ENCODE measurements at regions not wholly inside any gene's neighbourhood (a gene's known extent, or its start where the extent isn't known, plus 50 kb on each side); places are given as distances from the start of the nearest gene placed in this dataset.

GRCh38 chrX:122196343-122196742 is 987.7 kb upstream of the GRIA3 start:
- ATAC-seq (ENCODE audit: insufficient number of reproducible peaks, low FRiP score, low read depth) (no peak), DNase-seq (ENCODE audit: low spot score) (no peak)
- TF ChIP-seq CTCF (IDR thresholded peaks at IDR 0.05): no peak
- no peak overlapping the region for H3K4me3 ChIP-seq
- H3K36me3 ChIP-seq: no peaks in the 10 kb centered on the region
- no peaks in the 10 kb centered on the region for H3K4me1 ChIP-seq (ENCODE audit: control insufficient read depth in 1 of 2, low read depth in 2 of 2)
- H3K27ac ChIP-seq: no peak overlapping the region
- no peaks in the 10 kb centered on the region for H3K27me3 ChIP-seq (replicated peaks; ENCODE audit: insufficient read depth)
- no peaks in the 10 kb centered on the region for H3K9me3 ChIP-seq

- ATAC-seq (ENCODE audit: insufficient number of reproducible peaks, low FRiP score, low read depth) (no peak), DNase-seq (ENCODE audit: low spot score) (no peak)
- H3K27me3 ChIP-seq (replicated peaks; ENCODE audit: insufficient read depth): no peaks in the 10 kb centered on the region
- H3K4me1 ChIP-seq (ENCODE audit: control insufficient read depth in 1 of 2, low read depth in 2 of 2): no peaks in the 10 kb centered on the region
- H3K27ac ChIP-seq: no peak overlapping the region
- no peak for TF ChIP-seq CTCF (IDR thresholded peaks at IDR 0.05)
- H3K9me3 ChIP-seq: no peaks in the 10 kb centered on the region
- no peak overlapping the region for H3K4me3 ChIP-seq
- H3K36me3 ChIP-seq: no peaks in the 10 kb centered on the region
These were observed 980.7 kb upstream of the GRIA3 start for GRCh38 chrX:122203399-122203798.

GRCh38 chrX:122218666-122219065 is 965.4 kb upstream of the GRIA3 start:
- Histone ChIP-seq H3K4me1 (ENCODE audit: control insufficient read depth in 1 of 2, low read depth in 2 of 2) (no peaks in the 10 kb centered on the region), H3K9me3 (no peaks in the 10 kb centered on the region), H3K27ac (no peak overlapping the region), H3K4me3 (no peak overlapping the region), H3K36me3 (no peaks in the 10 kb centered on the region), H3K27me3 (replicated peaks; ENCODE audit: insufficient read depth) (no peaks in the 10 kb centered on the region)
- ATAC-seq (ENCODE audit: insufficient number of reproducible peaks, low FRiP score, low read depth): no peak
- DNase-seq (ENCODE audit: low spot score): no peak
- TF ChIP-seq CTCF (IDR thresholded peaks at IDR 0.05): no peak

- Histone ChIP-seq H3K27me3 (replicated peaks; ENCODE audit: insufficient read depth) (no peaks in the 10 kb centered on the region), H3K36me3 (no peaks in the 10 kb centered on the region), H3K27ac (no peak overlapping the region), H3K4me1 (ENCODE audit: control insufficient read depth in 1 of 2, low read depth in 2 of 2) (no peaks in the 10 kb centered on the region), H3K9me3 (no peaks in the 10 kb centered on the region), H3K4me3 (no peak overlapping the region)
- DNase-seq (ENCODE audit: low spot score): no peak
- TF ChIP-seq CTCF (IDR thresholded peaks at IDR 0.05): no peak
- no peak for ATAC-seq (ENCODE audit: insufficient number of reproducible peaks, low FRiP score, low read depth)
These were observed 964.9 kb upstream of the GRIA3 start for GRCh38 chrX:122219226-122219625.

- H3K4me3 ChIP-seq: no peak overlapping the region
- H3K4me1 ChIP-seq (ENCODE audit: control insufficient read depth in 1 of 2, low read depth in 2 of 2): no peaks in the 10 kb centered on the region
- H3K27me3 ChIP-seq (replicated peaks; ENCODE audit: insufficient read depth): no peaks in the 10 kb centered on the region
- no peaks in the 10 kb centered on the region for H3K36me3 ChIP-seq
- no peak for DNase-seq (ENCODE audit: low spot score)
- ATAC-seq (ENCODE audit: insufficient number of reproducible peaks, low FRiP score, low read depth): no peak
- TF ChIP-seq CTCF (IDR thresholded peaks at IDR 0.05): no peak
- no peaks in the 10 kb centered on the region for H3K9me3 ChIP-seq
- H3K27ac ChIP-seq: no peak overlapping the region
These were observed 964.3 kb upstream of the GRIA3 start for GRCh38 chrX:122219735-122220134.
